IPS-20b (cell line): ENCODE measurements at regions not wholly inside any gene's neighbourhood (a gene's known extent, or its start where the extent isn't known, plus 50 kb on each side); places are given as distances from the start of the nearest gene placed in this dataset.
"Not testable (repeated sequence)": the region's sequence is repeated elsewhere in the genome, so short reads cannot be mapped to it uniquely, and the experiment has no call there.

Experiments
- H3K27ac ChIP-seq: one replicate; pipeline ENCODE4 v1.5.1; 2013; ENCODE audit warnings: low read length
- H3K27me3 ChIP-seq: 2 replicates; pipeline ENCODE4 v1.6.1; 2013; ENCODE audit warnings: mild to moderate bottlenecking, low read length, inconsistent platforms; ENCODE audit not compliant: insufficient read depth
- H3K36me3 ChIP-seq: 2 replicates; pipeline ENCODE4 v1.6.1; 2013; ENCODE audit warnings: low read depth, mild to moderate bottlenecking, inconsistent platforms, low read length, moderate library complexity; ENCODE audit not compliant: insufficient read depth
- H3K4me1 ChIP-seq: 2 replicates; pipeline ENCODE4 v1.6.1; 2013; ENCODE audit warnings: mild to moderate bottlenecking, control low read depth, inconsistent platforms, low read length, moderate library complexity; ENCODE audit not compliant: insufficient read depth
- H3K4me3 ChIP-seq: 2 replicates; pipeline ENCODE4 v1.5.1; 2013; ENCODE audit warnings: mild to moderate bottlenecking, low read length, inconsistent platforms
- H3K9ac ChIP-seq: 2 replicates; pipeline ENCODE4 v1.6.1; 2013; ENCODE audit warnings: low read depth, mild to moderate bottlenecking, inconsistent platforms, low read length, moderate library complexity
- H3K9me3 ChIP-seq: 2 replicates; pipeline ENCODE4 v1.6.1; 2013; ENCODE audit warnings: mild to moderate bottlenecking, low read depth, low read length, inconsistent platforms; ENCODE audit not compliant: insufficient read depth

- Histone ChIP-seq H3K4me1 (peaks cover 16% of the 10 kb centered on the region), H3K27ac (no peak overlapping the region), H3K27me3 (no peaks in the 10 kb centered on the region; the same call in 1 of the 2 replicates), H3K9me3 (no peaks in the 10 kb centered on the region; the same call in 1 of the 2 replicates), H3K4me3 (no peak overlapping the region), H3K9ac (no peak overlapping the region), H3K36me3 (no peaks in the 10 kb centered on the region)
These were observed 416.2 kb upstream of the NFE2L3 start for GRCh38 chr7:25735674-25736242.

- no peaks in the 10 kb centered on the region; the same call in 1 of the 2 replicates for H3K9me3 ChIP-seq
- no peak overlapping the region for H3K27ac ChIP-seq
- no peaks in the 10 kb centered on the region for H3K4me1 ChIP-seq
- no peak overlapping the region for H3K9ac ChIP-seq
- no peaks in the 10 kb centered on the region; the same call in 1 of the 2 replicates for H3K27me3 ChIP-seq
- no peak overlapping the region for H3K4me3 ChIP-seq
- no peaks in the 10 kb centered on the region for H3K36me3 ChIP-seq
These were observed 413.5 kb upstream of the NFE2L3 start for GRCh38 chr7:25738528-25738927.

GRCh38 chr7:25739143-25739542 is 412.9 kb upstream of the NFE2L3 start:
- Histone ChIP-seq H3K9me3 (no peaks in the 10 kb centered on the region; the same call in 1 of the 2 replicates), H3K4me3 (no peak overlapping the region), H3K27me3 (no peaks in the 10 kb centered on the region; the same call in 1 of the 2 replicates), H3K27ac (no peak overlapping the region), H3K9ac (no peak overlapping the region), H3K36me3 (no peaks in the 10 kb centered on the region), H3K4me1 (no peaks in the 10 kb centered on the region)

- Histone ChIP-seq H3K4me3 (no peak overlapping the region), H3K9me3 (no peaks in the 10 kb centered on the region; the same call in 1 of the 2 replicates), H3K36me3 (no peaks in the 10 kb centered on the region), H3K27ac (no peak overlapping the region), H3K4me1 (no peaks in the 10 kb centered on the region), H3K27me3 (no peaks in the 10 kb centered on the region), H3K9ac (no peak overlapping the region)
These were observed 409.7 kb upstream of the NFE2L3 start for GRCh38 chr7:25742316-25742715.

- H3K27ac ChIP-seq, result not testable (repeated sequence)
These were observed 408.1 kb upstream of the NFE2L3 start for GRCh38 chr7:25743670-25744451.

GRCh38 chr7:25750744-25751508 is 401.1 kb upstream of the NFE2L3 start:
- Histone ChIP-seq H3K27ac (no peak overlapping the region), H3K36me3 (no peaks in the 10 kb centered on the region), H3K9me3 (no peaks in the 10 kb centered on the region), H3K9ac (no peak overlapping the region), H3K27me3 (no peaks in the 10 kb centered on the region), H3K4me1 (peaks cover 9% of the 10 kb centered on the region), H3K4me3 (no peak overlapping the region)

More at GRCh38 chr7:25743670-25744451, 408.1 kb upstream of the NFE2L3 start:
- not testable (repeated sequence) for H3K27me3 ChIP-seq, H3K9me3 ChIP-seq, H3K36me3 ChIP-seq, H3K9ac ChIP-seq, H3K4me3 ChIP-seq, H3K4me1 ChIP-seq

- Histone ChIP-seq H3K4me1 (peaks cover 9% of the 10 kb centered on the region), H3K27me3 (no peaks in the 10 kb centered on the region), H3K27ac (no peak overlapping the region), H3K4me3 (no peak overlapping the region), H3K9me3 (no peaks in the 10 kb centered on the region), H3K9ac (no peak overlapping the region), H3K36me3 (no peaks in the 10 kb centered on the region)
These were observed 399.8 kb upstream of the NFE2L3 start for GRCh38 chr7:25752154-25752553.

GRCh38 chr7:25752967-25753791 is 398.8 kb upstream of the NFE2L3 start:
- Histone ChIP-seq H3K9ac (peak overlapping the region; percentile 40; the same call in 1 of the 2 replicates), H3K27ac (no peak overlapping the region), H3K4me3 (no peak overlapping the region), H3K9me3 (no peaks in the 10 kb centered on the region), H3K4me1 (peaks cover 9% of the 10 kb centered on the region), H3K36me3 (no peaks in the 10 kb centered on the region), H3K27me3 (no peaks in the 10 kb centered on the region)

- Histone ChIP-seq H3K27me3 (no peaks in the 10 kb centered on the region), H3K9ac (0 out of 2 replicates have a peak overlapping the region, but pooled peaks have one; percentile 8), H3K9me3 (no peaks in the 10 kb centered on the region), H3K4me1 (peaks cover 9% of the 10 kb centered on the region), H3K36me3 (no peaks in the 10 kb centered on the region), H3K27ac (no peak overlapping the region), H3K4me3 (no peak overlapping the region)
These were observed 398.2 kb upstream of the NFE2L3 start for GRCh38 chr7:25753837-25754236.

- Histone ChIP-seq H3K4me1 (peaks cover 12% of the 10 kb centered on the region), H3K27me3 (no peaks in the 10 kb centered on the region), H3K9ac (0 out of 2 replicates have a peak overlapping the region, but pooled peaks have one; percentile 8)
These were observed 397.7 kb upstream of the NFE2L3 start for GRCh38 chr7:25754333-25754732.

GRCh38 chr7:25754751-25755150 is 397.2 kb upstream of the NFE2L3 start:
- Histone ChIP-seq H3K36me3 (no peaks in the 10 kb centered on the region), H3K4me3 (no peak overlapping the region), H3K27me3 (no peaks in the 10 kb centered on the region), H3K9me3 (no peaks in the 10 kb centered on the region), H3K9ac (no peak overlapping the region), H3K27ac (no peak overlapping the region), H3K4me1 (peaks cover 16% of the 10 kb centered on the region)

More at GRCh38 chr7:25754333-25754732, 397.7 kb upstream of the NFE2L3 start:
- no peaks in the 10 kb centered on the region for H3K36me3 ChIP-seq
- H3K9me3 ChIP-seq, result no peaks in the 10 kb centered on the region
- H3K27ac ChIP-seq, result no peak overlapping the region
- no peak overlapping the region for H3K4me3 ChIP-seq
